ENCODE measurements at regions not wholly inside any gene's neighbourhood (a gene's known extent, or its start where the extent isn't known, plus 50 kb on each side); places are given as distances from the start of the nearest gene placed in this dataset.

DNA sequence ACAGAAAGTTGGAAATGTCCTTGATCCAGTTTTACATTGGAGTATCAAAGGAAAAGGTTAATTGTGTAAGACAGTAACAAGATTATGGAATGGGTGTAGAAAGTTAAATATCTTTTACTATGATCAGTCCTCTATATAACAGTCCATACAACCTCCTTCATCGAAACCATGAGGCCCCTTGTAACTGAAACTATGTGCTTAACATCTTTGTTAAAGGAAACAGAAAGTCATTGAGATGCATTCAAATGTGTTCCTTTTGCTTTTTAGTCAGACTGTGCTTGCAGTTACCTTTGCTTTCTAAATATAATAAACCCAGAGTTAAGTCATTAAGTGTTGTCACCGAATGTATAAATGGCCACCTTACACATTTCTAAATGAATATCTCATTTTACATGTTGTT is 1298.5 kb downstream of the ROBO2 start:
- no peak for TF ChIP-seq CTCF (IDR thresholded peaks at IDR 0.05)
- TF ChIP-seq POLR2AphosphoS5 (IDR thresholded peaks at IDR 0.05): no peak

Measured in transverse colon (tissue), 4 donors.